ENCODE measurements at regions not wholly inside any gene's neighbourhood (a gene's known extent, or its start where the extent isn't known, plus 50 kb on each side); places are given as distances from the start of the nearest gene placed in this dataset.
"Not testable (repeated sequence)": the region's sequence is repeated elsewhere in the genome, so short reads cannot be mapped to it uniquely, and the experiment has no call there.

DNA sequence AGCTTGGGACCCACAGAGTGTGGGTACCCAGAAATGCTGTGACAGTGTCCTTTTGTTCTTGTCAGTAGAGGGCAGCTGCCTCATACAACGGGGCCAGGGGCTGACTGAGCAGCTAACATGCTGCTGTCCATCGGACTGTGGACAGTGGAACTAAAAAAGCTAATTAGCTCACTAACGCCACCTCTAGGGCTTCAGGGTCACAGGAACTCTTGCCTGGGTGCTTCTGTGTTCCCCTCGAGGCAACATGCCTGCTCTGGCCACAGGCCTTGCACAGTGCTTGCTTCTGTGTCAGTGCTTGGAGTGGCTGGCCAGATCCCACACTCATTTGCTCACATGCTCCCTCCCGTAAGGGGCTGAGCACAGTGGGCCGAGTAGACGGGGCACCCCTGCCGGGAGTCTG is 377.0 kb downstream of the OLFM4 start:
- no peak for DNase-seq (ENCODE audit: low spot score)

DNA sequence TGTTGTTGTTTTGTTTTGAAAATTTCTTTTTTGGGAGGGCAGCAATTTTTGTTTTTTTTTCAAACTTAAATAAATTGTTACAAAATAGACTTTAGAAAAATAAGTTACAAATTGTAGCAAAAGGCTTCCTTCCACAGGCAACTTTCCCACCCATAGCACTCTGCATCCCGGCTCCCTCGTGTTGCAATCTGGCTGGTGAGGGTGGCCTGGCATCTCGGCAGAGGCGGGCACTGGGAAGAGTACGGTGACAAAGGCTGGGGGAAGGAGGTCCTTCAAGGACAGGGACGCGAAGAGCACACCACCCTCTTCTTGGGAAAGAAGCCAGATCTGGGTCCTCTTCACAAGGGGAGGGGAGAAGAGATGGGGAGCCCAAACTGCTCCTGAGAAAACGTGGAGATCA is 379.7 kb downstream of the OLFM4 start:
- DNase-seq (ENCODE audit: low spot score) = no peak

DNA sequence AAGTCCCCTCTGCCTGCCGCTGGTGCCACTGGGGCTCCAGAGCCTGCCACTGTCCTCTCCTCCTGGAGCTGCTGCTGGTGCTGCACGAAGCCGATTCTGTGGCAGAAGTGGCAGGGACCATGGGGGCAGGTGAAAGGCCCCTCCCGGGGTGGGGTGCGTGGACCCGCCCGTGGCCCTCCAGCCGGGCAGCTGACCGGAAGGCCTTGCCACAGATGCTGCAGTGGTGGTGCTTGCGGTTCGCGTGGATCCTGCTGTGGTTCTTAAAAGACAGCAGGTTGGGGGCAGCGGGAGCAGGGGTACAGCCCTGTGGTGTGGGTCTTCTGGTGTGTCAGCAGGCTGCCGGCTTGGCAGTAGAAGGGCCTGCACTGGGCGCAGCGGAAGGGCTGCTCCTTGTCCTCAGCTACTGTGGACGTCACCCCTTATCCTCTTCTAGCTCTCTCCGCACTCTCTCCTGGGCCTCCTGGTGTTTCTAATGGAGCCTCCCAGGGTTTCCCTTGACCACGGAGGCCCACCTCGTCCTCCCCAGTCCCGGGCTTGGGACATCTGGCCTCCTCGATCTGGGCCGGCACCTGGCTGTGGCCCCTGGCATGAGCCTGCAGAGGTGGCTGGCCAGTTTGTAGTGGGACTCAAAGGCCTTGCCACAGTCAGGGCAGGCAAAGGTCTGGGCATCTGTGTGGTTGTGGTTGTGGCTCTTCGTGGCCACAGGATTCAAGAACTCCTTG is 380.4 kb downstream of the OLFM4 start:
- no peak for DNase-seq (ENCODE audit: low spot score)

DNA sequence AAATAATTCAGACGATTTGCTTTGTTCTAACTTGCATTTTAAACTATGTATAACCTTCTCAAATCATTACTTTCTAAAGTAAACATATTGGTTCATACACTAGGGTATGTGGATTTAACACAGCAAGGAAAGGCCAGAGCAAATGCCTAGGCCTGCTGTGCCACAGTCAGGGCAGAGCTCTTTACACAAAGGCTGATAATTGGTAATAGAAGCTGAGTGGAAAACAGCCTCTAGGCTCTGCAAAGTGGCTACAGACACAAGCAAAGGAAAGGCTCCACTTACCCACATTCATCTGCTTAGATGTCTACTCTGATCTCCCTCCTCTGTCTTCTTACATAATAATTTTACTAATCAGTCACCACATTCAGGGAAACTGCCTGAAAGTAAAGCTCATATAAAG is 382.9 kb downstream of the OLFM4 start:
- no peak for DNase-seq (ENCODE audit: low spot score)

DNA sequence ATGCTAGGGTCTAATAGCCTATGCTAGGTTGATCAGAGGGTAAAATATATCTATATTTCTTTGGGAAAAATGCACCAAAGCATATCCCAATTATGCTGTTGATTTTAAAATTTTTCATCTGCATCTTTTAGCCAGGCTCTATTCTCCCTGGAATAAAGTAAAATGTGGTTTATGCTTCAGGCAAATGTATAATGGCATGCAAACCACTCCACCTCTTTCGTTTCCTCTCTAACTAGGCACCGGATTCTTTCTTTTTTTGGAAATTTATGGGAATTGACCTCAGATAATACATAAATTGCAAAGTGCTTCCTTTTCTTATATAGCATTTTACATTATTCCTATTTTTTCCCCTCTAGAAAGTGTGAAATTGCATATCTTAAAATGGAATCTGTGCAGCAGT is 386.5 kb downstream of the OLFM4 start:
- DNase-seq (ENCODE audit: low spot score) = no peak

DNA sequence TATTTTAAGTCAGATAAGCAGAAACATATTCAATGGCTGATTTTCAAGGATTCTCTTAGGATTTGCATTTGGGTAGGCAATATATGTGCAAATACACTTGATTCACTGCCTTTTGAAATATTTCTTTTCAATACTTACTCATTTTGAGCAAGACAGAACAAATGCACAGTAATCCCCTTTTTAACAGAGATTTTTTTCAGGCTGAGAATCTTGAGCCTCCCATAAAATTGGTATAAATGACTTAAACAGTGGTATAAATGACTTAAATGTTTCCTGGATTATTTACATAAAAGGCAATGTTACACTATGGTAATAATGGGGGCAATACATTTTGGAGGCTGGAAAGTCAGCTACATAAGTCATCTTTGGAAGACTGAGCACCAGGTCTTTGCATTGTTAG is 389.0 kb downstream of the OLFM4 start:
- no peak for DNase-seq (ENCODE audit: low spot score)

DNA sequence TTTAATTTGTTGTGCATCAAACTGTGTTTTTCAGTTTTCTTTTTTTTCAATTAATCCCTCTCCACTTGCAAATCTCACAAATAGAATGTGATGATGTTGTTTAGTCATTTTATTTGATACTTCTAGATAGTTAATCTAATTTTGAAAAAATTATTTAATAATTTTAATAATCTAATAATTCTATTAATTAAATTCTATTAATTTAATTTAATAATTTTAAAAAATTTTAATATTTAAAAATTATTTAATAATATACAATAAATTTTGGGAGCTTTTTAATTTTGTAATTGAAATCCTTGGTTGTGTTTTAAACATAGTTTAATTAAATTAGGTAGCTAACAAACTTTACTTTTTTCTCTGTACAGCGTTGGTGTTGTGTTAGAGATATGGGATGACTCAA is 393.8 kb downstream of the OLFM4 start:
- DNase-seq (ENCODE audit: low spot score) = no peak

DNA sequence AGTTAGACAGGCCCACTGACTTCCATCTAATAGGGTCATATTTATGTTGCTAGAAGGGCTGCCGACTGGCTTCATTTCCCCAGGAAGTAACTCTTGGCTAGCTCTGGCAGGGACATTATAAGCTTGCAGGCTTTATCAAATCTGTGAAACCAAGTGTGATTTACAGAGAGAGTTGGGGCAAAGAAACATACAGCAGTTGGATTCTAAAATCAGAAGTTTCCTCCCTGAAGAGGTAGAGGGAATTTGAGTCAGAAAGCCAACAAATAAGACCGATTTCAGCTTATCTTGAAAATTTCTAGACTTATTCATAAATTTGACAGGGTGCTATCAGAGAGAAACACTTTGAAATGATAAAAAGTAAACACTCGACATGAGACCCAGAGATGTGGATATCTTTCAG is 407.8 kb downstream of the OLFM4 start:
- no peak for DNase-seq (ENCODE audit: low spot score)

DNA sequence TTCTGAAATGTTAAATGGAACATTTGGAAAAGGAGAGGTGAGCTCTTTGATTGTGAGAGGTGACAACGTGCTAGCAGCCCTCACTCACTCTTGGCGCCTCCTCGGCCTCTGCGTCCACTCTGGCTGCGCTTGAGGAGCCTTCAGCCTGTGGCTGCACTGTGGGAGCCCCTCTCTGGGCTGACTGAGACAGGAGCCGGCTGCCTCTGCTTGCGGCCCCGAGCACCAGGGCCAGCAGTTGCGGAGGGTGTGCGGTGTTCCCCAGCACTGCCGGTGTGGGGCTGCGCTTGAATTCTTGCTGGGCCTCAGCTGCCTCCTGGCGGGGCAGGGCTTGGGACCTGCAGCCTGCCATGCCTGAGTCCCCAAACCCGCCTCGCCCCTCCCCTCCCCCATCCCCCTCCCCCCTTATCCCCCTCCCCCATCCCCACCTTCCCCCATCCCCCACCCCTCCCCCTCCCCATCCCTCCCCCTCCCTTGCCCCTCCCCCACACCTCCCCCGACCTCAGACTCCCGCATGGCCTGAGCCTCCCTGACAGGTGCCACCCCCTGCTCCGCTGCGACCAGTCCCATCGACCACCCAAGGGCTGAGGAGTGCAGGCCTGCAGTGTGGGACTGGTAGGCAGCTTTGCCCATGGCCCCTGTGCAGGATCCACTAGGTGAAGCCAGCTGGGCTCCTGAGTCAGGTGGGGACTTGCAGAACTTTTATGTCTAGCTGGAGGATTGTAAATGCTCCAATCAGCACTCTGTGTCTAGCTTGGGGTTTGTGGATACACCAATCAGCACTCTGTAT is 411.0 kb downstream of the OLFM4 start:
- DNase-seq (ENCODE audit: low spot score) = no peak

DNA sequence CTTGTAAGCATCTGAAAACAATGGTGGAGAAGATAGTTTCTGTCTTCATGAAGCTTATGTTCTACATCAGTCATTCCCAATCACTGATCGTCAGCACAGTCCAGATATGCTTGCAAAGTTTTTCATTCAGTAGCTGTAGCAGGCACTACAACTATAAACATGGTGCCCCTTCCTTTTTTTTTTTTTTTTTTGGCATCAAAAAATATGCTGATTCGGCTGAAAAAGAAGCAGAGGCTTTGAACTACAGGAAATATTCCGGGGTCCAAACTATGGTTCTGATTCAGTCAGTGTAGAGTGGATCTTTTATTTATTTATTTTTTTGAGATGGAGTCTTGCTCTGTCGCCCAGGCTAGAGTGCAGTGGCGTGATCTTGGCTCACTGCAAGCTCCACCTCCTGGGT is 414.4 kb downstream of the OLFM4 start:
- DNase-seq (ENCODE audit: low spot score) = no peak

DNA sequence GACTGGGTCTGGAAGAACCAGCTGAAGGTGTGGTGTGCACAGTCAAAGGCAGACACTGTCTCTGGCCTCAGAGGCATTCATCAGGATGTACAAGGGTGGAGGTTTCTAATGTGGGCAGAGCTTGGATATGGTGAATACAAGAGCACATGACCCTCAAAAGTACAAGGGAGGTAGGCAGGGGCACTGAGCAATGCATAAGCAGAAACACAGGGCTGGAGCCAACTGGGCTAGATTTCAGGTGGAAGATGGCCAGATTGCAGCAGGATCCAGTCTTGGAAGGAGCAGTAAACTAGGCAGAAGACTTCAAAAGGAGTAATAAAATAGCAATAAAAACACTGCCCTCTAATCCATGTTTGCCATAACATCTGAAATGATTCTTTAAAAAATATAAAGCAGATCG is 417.1 kb downstream of the OLFM4 start:
- no peak for DNase-seq (ENCODE audit: low spot score)

DNA sequence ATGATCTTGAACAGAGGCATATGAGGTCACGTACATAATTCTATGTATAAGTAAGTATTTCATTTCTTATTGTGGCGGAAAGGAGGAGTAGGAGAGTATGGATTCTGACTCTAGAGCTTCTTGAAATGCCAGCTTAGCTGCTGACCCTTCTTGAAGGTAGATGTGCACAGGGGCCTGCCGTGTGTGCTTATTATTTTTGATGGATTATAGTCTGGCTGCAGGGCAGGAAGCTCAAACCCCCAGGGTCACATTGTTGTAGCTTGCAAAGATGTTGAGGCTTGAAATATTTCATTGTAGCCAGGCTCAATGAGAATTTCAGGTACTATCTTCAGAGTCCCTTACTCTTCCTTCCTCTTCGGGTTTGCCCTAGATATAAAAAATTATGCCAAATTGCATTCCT is 418.8 kb downstream of the OLFM4 start:
- no peak for DNase-seq (ENCODE audit: low spot score)

DNA sequence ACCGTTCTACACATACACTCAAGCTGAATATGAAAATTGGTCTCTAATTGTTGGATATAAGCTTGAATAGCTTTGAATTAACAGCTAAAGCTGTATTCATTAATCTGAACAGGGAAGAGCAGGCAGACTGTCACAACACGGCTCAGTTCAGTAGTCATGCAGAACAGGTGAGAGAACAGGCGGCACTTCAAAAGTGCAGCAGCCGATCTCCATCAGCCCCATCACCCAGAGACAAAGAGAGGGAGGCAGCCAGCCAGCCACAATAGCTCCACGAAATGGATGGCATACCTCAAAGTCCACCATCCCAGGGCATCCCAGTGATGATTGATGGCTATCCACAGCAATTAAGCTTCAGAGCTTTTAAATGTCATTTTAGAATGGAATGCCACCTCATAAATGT is 419.2 kb downstream of the OLFM4 start:
- no peak for DNase-seq (ENCODE audit: low spot score)

DNA sequence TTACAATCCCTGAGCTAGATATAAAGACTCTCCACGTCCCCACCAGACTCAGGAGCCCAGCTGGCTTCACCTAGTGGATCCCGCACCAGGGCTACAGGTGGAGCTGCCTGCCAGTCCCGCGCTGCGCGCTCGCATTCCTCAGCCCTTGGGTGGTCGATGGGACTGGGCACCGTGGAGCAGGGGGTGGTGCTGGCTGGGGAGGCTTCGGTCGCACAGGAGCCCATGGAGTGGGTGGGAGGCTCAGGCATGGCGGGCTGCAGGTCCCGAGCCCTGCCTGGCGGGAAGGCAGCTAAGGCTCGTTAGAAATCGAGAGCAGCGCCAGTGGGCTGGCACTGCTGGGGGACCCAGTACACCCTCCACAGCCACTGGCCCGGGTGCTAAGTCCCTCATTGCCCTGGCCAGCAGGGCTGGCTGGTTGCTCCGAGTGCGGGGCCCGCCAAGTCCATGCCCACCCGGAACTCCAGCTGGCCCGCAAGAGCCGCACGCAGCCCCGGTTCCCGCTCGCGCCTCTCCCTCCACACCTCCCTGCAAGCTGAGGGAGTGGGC is 423.7 kb downstream of the OLFM4 start:
- DNase-seq (ENCODE audit: low spot score) = not testable (repeated sequence)

DNA sequence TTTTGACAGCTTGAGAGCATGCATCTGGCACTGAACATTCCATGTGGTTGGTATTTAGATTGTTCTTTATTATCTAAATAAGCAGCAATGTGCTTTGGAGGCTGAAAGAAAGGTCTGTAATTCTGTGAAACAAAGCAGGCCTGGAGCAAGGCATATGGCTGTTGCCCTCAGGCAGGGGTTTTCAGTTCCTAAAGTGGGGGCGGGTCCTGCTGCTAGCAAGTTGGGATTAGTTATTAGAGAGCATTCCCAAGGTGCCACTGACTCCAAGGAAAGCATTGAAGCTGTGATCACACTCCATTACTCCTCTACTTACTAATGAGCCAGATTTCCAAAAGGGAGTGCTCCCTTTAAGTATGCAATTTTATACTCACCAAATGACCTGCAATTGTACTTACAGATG is 432.2 kb downstream of the OLFM4 start:
- DNase-seq (ENCODE audit: low spot score) = no peak

DNA sequence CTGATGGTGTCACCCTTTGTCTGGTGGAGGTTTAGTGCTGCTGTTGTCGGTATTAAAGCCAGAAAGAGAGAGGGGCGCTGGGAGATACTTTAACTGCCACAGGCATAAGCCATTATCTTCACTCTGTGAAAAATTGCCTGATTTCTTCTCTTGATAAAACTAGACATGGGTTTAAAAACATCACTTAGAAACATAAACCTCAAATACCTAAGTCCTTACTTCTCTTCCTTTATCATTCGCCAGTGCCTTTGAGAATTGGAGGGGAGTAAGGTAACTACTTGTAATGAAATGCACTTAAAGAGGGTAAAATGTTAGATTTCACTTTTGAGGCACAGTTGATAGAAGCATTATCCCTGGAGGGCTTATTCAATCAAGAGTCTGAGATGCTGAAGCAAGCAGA is 434.5 kb downstream of the OLFM4 start:
- DNase-seq (ENCODE audit: low spot score) = no peak

DNA sequence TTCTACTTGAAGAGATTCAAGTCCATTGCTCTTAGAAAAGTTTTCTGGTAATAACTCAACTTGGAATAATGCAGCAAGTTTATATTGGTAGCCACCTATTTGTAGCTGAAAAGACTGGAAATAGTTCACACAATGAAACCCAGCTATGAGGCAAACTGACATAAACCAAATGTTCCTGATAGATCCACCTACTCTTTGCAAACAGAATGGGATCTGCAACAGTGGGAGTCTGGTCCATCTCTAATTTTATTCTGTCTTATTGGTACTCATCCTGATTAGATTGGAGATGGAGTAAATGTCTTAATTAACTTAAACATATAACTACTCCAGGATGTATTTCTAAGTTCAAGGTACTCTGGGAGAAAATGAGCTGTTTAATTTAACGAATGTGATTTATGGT is 438.0 kb downstream of the OLFM4 start:
- no peak for DNase-seq (ENCODE audit: low spot score)

DNA sequence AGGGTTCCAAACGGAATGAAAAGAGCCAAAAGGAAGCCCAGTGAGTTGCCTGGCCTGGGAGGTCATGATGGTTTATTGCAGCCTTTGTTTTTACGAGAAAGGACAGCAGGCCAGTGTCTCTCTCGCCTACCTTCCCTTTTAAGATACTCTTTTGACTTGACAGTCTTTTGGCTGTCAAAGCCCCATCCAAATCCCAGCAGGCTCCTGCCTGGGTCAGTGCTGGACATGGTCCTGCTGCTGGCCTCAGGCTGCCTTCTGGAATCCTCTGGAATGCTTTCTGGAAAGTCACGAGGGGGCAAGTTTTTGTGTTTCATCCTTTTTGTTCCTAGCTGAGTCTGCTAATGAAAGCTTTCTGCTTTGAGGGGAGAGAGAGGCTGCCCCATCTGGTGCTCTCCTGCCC is 444.8 kb downstream of the OLFM4 start:
- DNase-seq (ENCODE audit: low spot score) = no peak

DNA sequence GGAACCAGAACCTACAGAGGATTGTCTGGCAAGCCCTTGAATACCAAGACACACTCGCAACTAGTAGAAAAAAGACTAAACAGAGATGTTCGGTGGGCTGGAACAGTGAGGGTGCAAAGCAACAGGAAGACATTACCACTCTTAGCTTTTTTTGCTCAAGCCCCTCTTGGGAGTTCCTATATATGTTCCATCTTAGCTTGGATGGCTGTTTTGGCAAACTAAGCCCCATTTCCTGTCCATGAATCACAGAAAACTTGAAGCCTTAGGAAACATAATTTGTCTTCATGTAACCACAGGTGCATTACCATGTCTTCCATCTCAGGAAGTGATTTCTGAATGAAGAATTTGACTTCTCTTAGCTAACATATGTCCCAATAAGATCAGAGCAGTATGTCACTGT is 446.3 kb downstream of the OLFM4 start:
- DNase-seq (ENCODE audit: low spot score) = no peak

DNA sequence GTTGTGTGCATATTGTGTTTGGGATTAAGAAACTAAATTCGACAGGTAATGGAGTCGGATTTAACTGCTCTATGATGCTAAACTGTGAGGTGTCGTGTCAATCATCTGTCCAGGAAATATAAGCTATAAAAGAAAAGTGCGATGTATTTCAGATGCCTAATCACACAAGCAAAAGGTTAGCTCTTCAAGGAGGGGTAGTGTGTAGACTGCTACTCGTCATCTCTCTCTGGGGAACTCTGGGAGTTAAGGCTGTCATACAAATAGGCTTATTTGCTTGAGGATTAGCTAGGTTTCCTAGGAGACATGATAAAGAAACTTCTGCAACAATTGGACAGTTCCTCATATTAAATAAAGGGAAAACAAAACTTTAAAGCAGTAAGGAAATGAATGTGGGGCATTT is 462.1 kb downstream of the OLFM4 start:
- DNase-seq (ENCODE audit: low spot score) = no peak

DNA sequence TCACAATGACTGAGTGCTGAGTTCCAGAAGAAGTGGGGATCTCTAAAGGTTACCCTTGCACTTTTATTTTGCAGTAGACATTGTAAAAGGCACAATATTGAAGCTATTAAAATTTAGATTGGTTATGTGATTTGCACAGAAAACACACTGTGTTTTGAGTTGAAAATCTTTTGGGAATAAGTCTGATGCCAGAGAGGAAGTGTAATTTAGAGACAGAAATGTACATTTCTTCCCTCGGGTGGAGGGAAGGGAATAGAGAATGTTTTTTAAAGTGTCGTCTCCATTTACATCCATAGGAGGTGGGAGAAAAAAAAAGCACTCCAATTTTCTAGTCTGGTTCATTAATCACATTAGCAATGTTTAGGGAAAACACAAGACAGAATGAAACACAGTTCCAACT is 465.8 kb downstream of the OLFM4 start:
- DNase-seq (ENCODE audit: low spot score) = no peak

DNA sequence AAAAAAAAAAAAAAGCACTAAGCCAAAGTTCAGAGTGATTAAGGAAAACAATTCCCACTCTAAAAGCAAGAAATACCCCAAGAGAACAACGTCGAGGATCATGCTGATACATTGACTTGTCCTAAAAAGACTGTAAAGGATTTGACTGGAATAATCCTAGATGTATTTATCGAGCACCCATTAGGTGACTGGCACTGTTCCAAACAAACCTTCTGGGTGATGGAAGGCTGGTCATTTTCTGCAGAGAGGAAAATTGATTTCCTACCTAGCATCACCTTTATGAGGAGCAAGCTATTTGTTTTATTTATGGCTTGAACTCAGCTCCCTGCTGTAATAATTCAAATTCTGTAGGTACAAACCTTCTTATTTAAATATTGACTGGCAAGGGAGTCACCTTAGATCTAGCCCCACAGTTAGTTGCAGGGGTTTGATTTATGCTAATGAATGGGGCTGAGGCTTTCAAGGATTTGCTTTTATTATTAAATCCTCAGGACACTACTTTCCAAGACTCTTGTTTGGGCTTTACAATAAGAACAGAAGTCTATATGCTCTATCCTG is 471.0 kb downstream of the OLFM4 start:
- no peak for DNase-seq (ENCODE audit: low spot score)

DNA sequence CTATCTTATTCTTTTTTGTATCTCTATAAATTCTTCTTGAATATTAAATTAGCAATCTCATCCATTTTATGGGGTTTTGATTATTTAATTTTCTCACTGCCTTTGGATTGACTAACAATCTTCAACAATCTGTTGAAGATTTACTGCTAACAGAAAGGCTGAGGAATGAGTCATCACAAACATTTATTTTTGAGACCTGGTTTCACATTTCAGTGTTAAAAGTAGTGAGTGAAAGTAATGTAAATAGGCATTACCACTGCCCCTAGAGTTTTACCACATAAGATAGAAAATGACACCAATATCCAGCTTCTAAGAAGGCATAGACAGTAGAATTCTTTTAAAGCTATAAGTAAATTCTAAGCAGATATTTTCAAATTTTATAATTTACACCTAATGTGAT is 472.8 kb downstream of the OLFM4 start:
- no peak for DNase-seq (ENCODE audit: low spot score)
